HEK293T (cell line): ENCODE measurements at regions not wholly inside any gene's neighbourhood (a gene's known extent, or its start where the extent isn't known, plus 50 kb on each side); places are given as distances from the start of the nearest gene placed in this dataset.

ENCODE experiments used
- CTCF ChIA-PET: fragments of 350-600 bp; formaldehyde crosslinking; extraction: SDS; loops from one replicate; lab custom pipeline; 2021; ENCODE audit warnings: antibody characterized with exemption, inconsistent platforms; lab: Yijun Ruan, JAX
- POLR2A ChIA-PET: fragments of 350-600 bp; formaldehyde crosslinking; extraction: SDS; loops from one replicate; lab custom pipeline; 2020; ENCODE audit warnings: antibody characterized with exemption, inconsistent platforms; lab: Yijun Ruan, JAX
- DNase-seq: peaks from one replicate; pipeline ENCODE4 v3.0.0; 2012; ENCODE audit warnings: mixed read lengths; ENCODE audit errors: extremely low spot score
- ARNT ChIP-seq: fragments of 450-650 bp; IDR thresholded peaks from 2 replicates; pipeline ENCODE4 v1.6.1; 2017; ENCODE audit warnings: mild to moderate bottlenecking
- BHLHE40 ChIP-seq: fragments of 450-650 bp; IDR thresholded peaks from 2 replicates; pipeline ENCODE4 v1.6.1; 2016; ENCODE audit warnings: mild to moderate bottlenecking, moderate library complexity, borderline replicate concordance
- CTBP1 ChIP-seq: fragments of 450-650 bp; IDR thresholded peaks from 2 replicates; pipeline ENCODE4 v1.6.1; 2016; ENCODE audit warnings: borderline replicate concordance
- ELF4 ChIP-seq: fragments of 450-650 bp; IDR thresholded peaks from 2 replicates; pipeline ENCODE4 v1.6.1; 2017; ENCODE audit warnings: antibody characterized with exemption
- FOXA1 ChIP-seq: fragments of 450-650 bp; IDR thresholded peaks from 2 replicates; pipeline ENCODE4 v1.6.1; 2016; ENCODE audit warnings: mild to moderate bottlenecking
- FOXK2 ChIP-seq: fragments of 450-650 bp; IDR thresholded peaks from 2 replicates; pipeline ENCODE4 v1.6.1; 2016; ENCODE audit warnings: mild to moderate bottlenecking
- FOXM1 ChIP-seq: fragments of 450-650 bp; IDR thresholded peaks from 2 replicates; pipeline ENCODE4 v1.6.1; 2017; ENCODE audit warnings: mild to moderate bottlenecking, borderline replicate concordance
- HDGF ChIP-seq: fragments of 450-650 bp; IDR thresholded peaks from 2 replicates; pipeline ENCODE4 v1.6.1; 2017; ENCODE audit warnings: antibody characterized with exemption, borderline replicate concordance
- L3MBTL2 ChIP-seq: fragments of 450-650 bp; conservative IDR thresholded peaks from 2 replicates; pipeline ENCODE4 v1.6.1; 2016; ENCODE audit warnings: mild to moderate bottlenecking
- LEF1 ChIP-seq: fragments of 450-650 bp; IDR thresholded peaks from 2 replicates; pipeline ENCODE4 v1.6.1; 2017; ENCODE audit warnings: mild to moderate bottlenecking, borderline replicate concordance
- NFRKB ChIP-seq: fragments of 450-650 bp; IDR thresholded peaks from 2 replicates; pipeline ENCODE4 v1.6.1; 2016; ENCODE audit warnings: mild to moderate bottlenecking, moderate library complexity
- PKNOX1 ChIP-seq: fragments of 450-650 bp; IDR thresholded peaks from 2 replicates; pipeline ENCODE4 v1.6.1; 2016
- SP1 ChIP-seq: fragments of 450-650 bp; IDR thresholded peaks from 2 replicates; pipeline ENCODE4 v1.6.1; 2017
- SUZ12 ChIP-seq: fragments of 450-650 bp; IDR thresholded peaks from 2 replicates; pipeline ENCODE4 v1.6.1; 2016; ENCODE audit warnings: mild to moderate bottlenecking
- TARDBP ChIP-seq: fragments of 450-650 bp; IDR thresholded peaks from 2 replicates; pipeline ENCODE4 v1.6.1; 2016
- ZNF384 ChIP-seq: fragments of 450-650 bp; IDR thresholded peaks from 2 replicates; pipeline ENCODE4 v1.6.1; 2016

GRCh38 chr18:47490882-47491281 lies 239.4 kb upstream of the SKOR2 start:
- no peak for TF ChIP-seq FOXK2
- TF ChIP-seq FOXM1 = no peak
- TF ChIP-seq TARDBP = no peak
- no peak for TF ChIP-seq SP1
- no peak for TF ChIP-seq SUZ12
- TF ChIP-seq L3MBTL2 = no peak
- TF ChIP-seq FOXA1 = no peak
- no peak for TF ChIP-seq LEF1
- no peak for DNase-seq
- POLR2A ChIA-PET = no interaction called here
- CTCF ChIA-PET = no interaction called here

DNA sequence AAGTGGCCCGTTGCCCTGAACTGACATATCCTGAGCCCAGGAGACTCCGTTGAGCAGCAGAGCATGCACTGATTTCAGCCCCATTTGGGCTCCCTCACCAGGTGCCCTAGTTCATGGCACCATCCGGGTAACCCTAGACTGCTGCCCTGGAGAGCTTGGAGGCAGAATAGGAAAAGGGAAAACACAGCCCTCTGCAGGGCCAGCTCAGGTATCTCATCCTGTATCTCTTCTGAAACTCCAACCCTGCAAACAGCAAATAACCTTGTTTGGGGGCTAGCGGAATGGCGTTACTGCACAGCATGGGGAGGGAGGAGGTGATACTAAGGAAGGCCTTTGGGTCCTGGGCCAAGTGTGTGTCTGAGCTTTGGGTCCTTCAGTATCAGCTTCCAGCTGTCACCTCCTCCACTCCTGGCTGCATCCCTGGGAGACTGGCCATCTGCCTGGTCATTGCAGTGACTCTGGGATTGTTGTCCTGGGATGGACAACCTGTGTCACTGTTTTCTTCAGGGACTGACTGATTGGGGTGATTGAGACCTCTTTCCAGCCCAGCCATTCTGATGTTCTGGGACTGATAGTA lies 233.8 kb upstream of the SKOR2 start:
- ChIA-PET CTCF (no interaction called here), POLR2A (no interaction called here)
- DNase-seq = no peak
- TF ChIP-seq ARNT (no peak), PKNOX1 (no peak), FOXK2 (no peak)

GRCh38 chr18:47484068-47484467 lies 232.6 kb upstream of the SKOR2 start:
- ChIA-PET POLR2A (no interaction called here), CTCF (interaction anchor here (0.6 kb wide), 1 partner anchor 211 kb away, joined by 3 read pairs; no protein-coding TSS in a partner anchor)

GRCh38 chr18:47480166-47480565 lies 228.7 kb upstream of the SKOR2 start:
- TF ChIP-seq HDGF (no peak), TARDBP (no peak), NFRKB (no peak), FOXA1 (no peak), FOXK2 (no peak), BHLHE40 (no peak), LEF1 (no peak), PKNOX1 (no peak)
- ChIA-PET POLR2A (no interaction called here), CTCF (no interaction called here)
- no peak for DNase-seq

More at GRCh38 chr18:47484068-47484467, 232.6 kb upstream of the SKOR2 start:
- TF ChIP-seq CTBP1 (no peak), NFRKB (no peak)
- no peak for DNase-seq

GRCh38 chr18:47471784-47472183 lies 220.3 kb upstream of the SKOR2 start:
- TF ChIP-seq ELF4 = no peak
- TF ChIP-seq ZNF384 = no peak
- TF ChIP-seq FOXA1 = no peak
- TF ChIP-seq FOXK2 = no peak
- ChIA-PET POLR2A (no interaction called here), CTCF (no interaction called here)
- no peak for DNase-seq

DNA sequence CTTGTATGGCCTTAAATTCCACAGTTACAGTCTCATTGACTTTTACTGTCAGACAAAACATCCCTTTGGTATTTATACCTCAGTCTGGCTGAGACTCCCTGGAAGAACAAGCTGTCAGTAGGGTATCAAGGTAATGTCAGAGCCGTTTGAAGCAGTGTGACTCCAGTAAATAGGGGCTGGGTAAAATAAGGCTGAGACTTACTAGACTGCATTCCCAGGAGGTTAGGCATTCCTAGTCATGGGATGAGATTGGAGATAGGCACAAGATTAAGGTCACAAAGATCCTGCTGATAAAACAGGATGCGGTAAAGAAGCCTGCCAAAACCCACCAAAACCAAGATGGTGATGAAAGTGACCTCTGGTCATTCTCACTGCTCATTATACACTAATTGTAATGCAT lies 219.5 kb upstream of the SKOR2 start:
- DNase-seq = no peak
- no peak for TF ChIP-seq TARDBP
- no peak for TF ChIP-seq LEF1
- no peak for TF ChIP-seq ELF4
- TF ChIP-seq BHLHE40 = no peak
- no peak for TF ChIP-seq FOXK2
- TF ChIP-seq PKNOX1 = no peak
- no peak for TF ChIP-seq ARNT
- TF ChIP-seq CTBP1 = no peak
- no peak for TF ChIP-seq FOXM1
- no peak for TF ChIP-seq HDGF
- TF ChIP-seq L3MBTL2 = no peak
- no peak for TF ChIP-seq NFRKB
- ChIA-PET CTCF (no interaction called here), POLR2A (no interaction called here)

DNA sequence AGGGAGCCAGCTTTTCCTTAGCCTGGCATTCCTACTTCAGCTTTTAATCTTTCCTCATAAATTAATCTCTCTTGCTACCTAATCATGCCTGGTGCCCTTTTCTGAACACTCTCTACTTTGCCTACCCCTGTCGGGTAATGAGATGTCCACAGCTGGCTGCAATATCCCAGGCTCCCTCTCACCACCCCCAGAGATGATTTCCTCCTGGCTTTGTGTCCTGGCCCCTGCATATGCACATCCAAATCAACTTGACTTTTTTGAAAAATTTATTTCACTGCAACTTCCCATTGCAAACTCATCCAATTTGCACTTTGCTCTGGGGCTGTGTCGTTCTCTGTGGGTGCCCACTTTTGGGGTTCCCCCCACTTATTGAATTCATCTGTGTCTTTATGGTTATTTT lies 218.1 kb upstream of the SKOR2 start:
- ChIA-PET CTCF (no interaction called here), POLR2A (no interaction called here)
- no peak for TF ChIP-seq LEF1
- TF ChIP-seq HDGF = no peak
- no peak for TF ChIP-seq BHLHE40
- no peak for TF ChIP-seq TARDBP
- no peak for TF ChIP-seq SUZ12
- TF ChIP-seq ELF4 = no peak
- no peak for TF ChIP-seq FOXK2
- TF ChIP-seq PKNOX1 = no peak
- no peak for TF ChIP-seq L3MBTL2
- TF ChIP-seq SP1 = no peak
- no peak for TF ChIP-seq ZNF384
- TF ChIP-seq FOXA1 = no peak
- TF ChIP-seq CTBP1 = no peak

More for the DNA sequence above, 218.1 kb upstream of the SKOR2 start:
- no peak for DNase-seq
